H1 (cell line): ENCODE measurements at regions not wholly inside any gene's neighbourhood (a gene's known extent, or its start where the extent isn't known, plus 50 kb on each side); places are given as distances from the start of the nearest gene placed in this dataset.

Experiments used
- CTCF ChIA-PET: fragments of 300-600 bp; sonication (Branson Sonifier 250); formaldehyde crosslinking; loops from one replicate; lab custom pipeline; 2021; ENCODE audit not compliant: partially characterized antibody; lab: Charles Lee
- POLR2A ChIA-PET: fragments of 300-600 bp; sonication (Branson Sonifier 250); formaldehyde crosslinking; loops from one replicate; lab custom pipeline; 2021; ENCODE audit warnings: inconsistent platforms; ENCODE audit not compliant: partially characterized antibody; lab: Charles Lee
- DNase-seq, 2 experiments: peaks; one replicate each; pipeline versions ENCODE4 v3.0.0 to v3.0.0-alpha.2; 2010 to 2022; ENCODE audit warnings: low spot score in 2 of 2, low read depth in 1 of 2, mixed read lengths in 1 of 2
- FAIRE-seq: peaks from 2 replicates; lab custom pipeline; 2011; peaks lifted over from hg19 to GRCh38; lab: Jason Lieb, UNC
- H2AFZ ChIP-seq: 2 replicates; pipeline ENCODE4 v1.8.1; 2012; ENCODE audit warnings: low read length, inconsistent platforms
- H2AK5ac ChIP-seq: 2 replicates; pipeline ENCODE4 v1.6.1; 2013; ENCODE audit warnings: low read depth, low read length
- H2BK120ac ChIP-seq: replicated peaks from 2 replicates; pipeline ENCODE3; 2013; ENCODE audit warnings: low read depth, low read length, inconsistent platforms
- H2BK12ac ChIP-seq: 2 replicates; pipeline ENCODE4 v1.6.1; 2013; ENCODE audit warnings: low read depth, low read length
- H2BK15ac ChIP-seq: 2 replicates; pipeline ENCODE4 v1.6.1; 2013; ENCODE audit warnings: low read length
- H2BK20ac ChIP-seq: 2 replicates; pipeline ENCODE4 v1.6.1; 2013; ENCODE audit warnings: low read length
- H2BK5ac ChIP-seq: 2 replicates; pipeline ENCODE4 v1.6.1; 2013; ENCODE audit warnings: low read depth, low read length
- H3K14ac ChIP-seq: 2 replicates; pipeline ENCODE4 v1.6.1; 2013; ENCODE audit warnings: inconsistent platforms; ENCODE audit not compliant: insufficient read length
- H3K18ac ChIP-seq: 2 replicates; pipeline ENCODE4 v1.6.1; 2013; ENCODE audit warnings: low read length; ENCODE audit errors: extremely low read depth
- H3K23ac ChIP-seq: 2 replicates; pipeline ENCODE4 v1.6.1; 2013; ENCODE audit warnings: inconsistent platforms; ENCODE audit not compliant: insufficient read length
- H3K23me2 ChIP-seq: 2 replicates; pipeline ENCODE4 v1.6.1; 2013; ENCODE audit warnings: low read depth, low read length
- H3K27ac ChIP-seq: 2 replicates; pipeline ENCODE4 v1.6.1; 2011; ENCODE audit warnings: low read depth, low read length, inconsistent platforms
- H3K27me3 ChIP-seq, 4 experiments: replicated peaks in 1 of 4; 1 replicate in 1 of 4; 2 replicates in 3 of 4; pipeline versions ENCODE4 v1.6.1 to v1.8.1; 2011 to 2013; ENCODE audit warnings: low read length in 3 of 4, mild to moderate bottlenecking in 3 of 4, inconsistent platforms in 2 of 4, mixed read lengths in 2 of 4, moderate library complexity in 1 of 4; ENCODE audit not compliant: control insufficient read depth in 3 of 4, insufficient read depth in 3 of 4; ENCODE audit errors: extremely low read depth in 1 of 4
- H3K36me3 ChIP-seq, 4 experiments: 2 replicates each; pipeline versions ENCODE4 v1.6.1 to v1.8.1; 2011 to 2013; ENCODE audit warnings: mild to moderate bottlenecking in 4 of 4, low read length in 3 of 4, moderate library complexity in 2 of 4, control low read depth in 1 of 4, inconsistent platforms in 1 of 4; ENCODE audit not compliant: insufficient read depth in 4 of 4, control insufficient read depth in 2 of 4
- H3K4ac ChIP-seq: replicated peaks from 2 replicates; pipeline ENCODE3; 2013; ENCODE audit warnings: low read length, low read depth, mixed read lengths, inconsistent platforms; ENCODE audit not compliant: insufficient read length
- H3K4me1 ChIP-seq, 4 experiments: replicated peaks in 1 of 4; 1 replicate in 1 of 4; 2 replicates in 3 of 4; pipeline versions ENCODE4 v1.6.1 to v1.8.1; 2011 to 2013; ENCODE audit warnings: low read length in 3 of 4, inconsistent platforms in 2 of 4, mixed read lengths in 1 of 4; ENCODE audit not compliant: insufficient read depth in 4 of 4, control insufficient read depth in 3 of 4
- H3K4me2 ChIP-seq, 2 experiments: 2 replicates each; pipeline versions ENCODE4 v1.6.1 to v1.8.1; 2011 to 2013; ENCODE audit warnings: low read depth in 2 of 2, low read length in 2 of 2, control low read depth in 1 of 2, inconsistent platforms in 1 of 2, mild to moderate bottlenecking in 1 of 2; ENCODE audit not compliant: insufficient read depth in 1 of 2
- H3K4me3 ChIP-seq, 4 experiments: fragments of 200-600, 300-600 bp in 1 of 4; sonication (generic), shearing (Covaris generic), sonication (Bioruptor Twin) in 1 of 4; 2 replicates each; pipeline versions ENCODE4 v1.5.1 to v1.8.1; 2011 to 2016; ENCODE audit warnings: low read length in 4 of 4, low read depth in 3 of 4, control low read depth in 2 of 4, inconsistent platforms in 2 of 4, mild to moderate bottlenecking in 2 of 4, mixed read lengths in 1 of 4, moderate library complexity in 1 of 4; ENCODE audit not compliant: insufficient read depth in 2 of 4; ENCODE audit errors: extremely low read depth in 1 of 4
- H3K56ac ChIP-seq: replicated peaks from 2 replicates; pipeline ENCODE3; 2013; ENCODE audit warnings: low read depth, mild to moderate bottlenecking, mixed read lengths, low read length, inconsistent platforms; ENCODE audit not compliant: insufficient read length
- H3K79me1 ChIP-seq: 2 replicates; pipeline ENCODE4 v1.6.1; 2013; ENCODE audit warnings: low read depth, low read length, control low read depth
- H3K79me2 ChIP-seq, 2 experiments: 2 replicates each; pipeline versions ENCODE4 v1.6.1 to v1.8.1; 2012 to 2013; ENCODE audit warnings: low read length in 2 of 2, mild to moderate bottlenecking in 2 of 2, inconsistent platforms in 1 of 2; ENCODE audit not compliant: insufficient read depth in 2 of 2, control insufficient read depth in 1 of 2
- H3K9ac ChIP-seq, 4 experiments: replicated peaks in 1 of 4; 1 replicate in 1 of 4; 2 replicates in 3 of 4; pipeline versions ENCODE4 v1.6.1 to v1.8.1; 2011 to 2013; ENCODE audit warnings: low read depth in 3 of 4, low read length in 3 of 4, control low read depth in 2 of 4, mild to moderate bottlenecking in 2 of 4, moderate library complexity in 2 of 4, inconsistent platforms in 1 of 4; ENCODE audit errors: extremely low read depth in 1 of 4
- H3K9me3 ChIP-seq, 2 experiments: 2 replicates each; pipeline versions ENCODE4 v1.6.1 to v1.8.1; 2012 to 2013; ENCODE audit warnings: mild to moderate bottlenecking in 2 of 2, moderate library complexity in 2 of 2, control low read depth in 1 of 2, inconsistent platforms in 1 of 2, low read depth in 1 of 2, low read length in 1 of 2, mixed read lengths in 1 of 2; ENCODE audit not compliant: insufficient read depth in 2 of 2
- H4K20me1 ChIP-seq, 2 experiments: replicated peaks in 1 of 2; 2 replicates each; pipeline versions ENCODE3 to v1.8.1; 2011 to 2013; ENCODE audit warnings: inconsistent platforms in 2 of 2, low read length in 2 of 2, mild to moderate bottlenecking in 1 of 2; ENCODE audit not compliant: insufficient read depth in 2 of 2, control insufficient read depth in 1 of 2
- H4K5ac ChIP-seq: 2 replicates; pipeline ENCODE4 v1.6.1; 2013; ENCODE audit warnings: low read length, low read depth, mixed read lengths, inconsistent platforms; ENCODE audit not compliant: insufficient read length
- H4K8ac ChIP-seq: 2 replicates; pipeline ENCODE4 v1.8.0; 2013; ENCODE audit warnings: mild to moderate bottlenecking, moderate library complexity, low read length, inconsistent platforms; ENCODE audit not compliant: insufficient read depth; ENCODE audit errors: extremely low read depth
- H4K91ac ChIP-seq: replicated peaks from 2 replicates; pipeline ENCODE3; 2013; ENCODE audit warnings: low read length, mixed read lengths, inconsistent platforms; ENCODE audit not compliant: insufficient read length
- ATF3 ChIP-seq: IDR thresholded peaks from 2 replicates; pipeline ENCODE4 v1.6.1; 2011; ENCODE audit warnings: low read depth, mild to moderate bottlenecking, low read length; ENCODE audit not compliant: insufficient read depth
- EZH2 ChIP-seq: fragments of 200-600 bp; sonication (generic); IDR thresholded peaks from 2 replicates; pipeline ENCODE4 v1.7.1; 2012; ENCODE audit warnings: low read depth, mild to moderate bottlenecking, moderate library complexity, low read length, inconsistent platforms; ENCODE audit not compliant: severe bottlenecking
- JUN ChIP-seq: IDR thresholded peaks from 2 replicates; pipeline ENCODE4 v1.6.1; 2011; ENCODE audit warnings: low read depth, mild to moderate bottlenecking, improper control_type of control experiment, low read length
- KDM4A ChIP-seq: IDR thresholded peaks from one replicate; pipeline ENCODE4 v1.7.1; 2012; ENCODE audit warnings: low read depth, mild to moderate bottlenecking, moderate library complexity, low read length, inconsistent platforms; ENCODE audit not compliant: severe bottlenecking
- SIN3A ChIP-seq, 2 experiments: IDR thresholded peaks in 1 of 2; conservative IDR thresholded peaks in 1 of 2; 2 replicates each; pipeline ENCODE4 v1.6.1; 2011 to 2012; ENCODE audit warnings: low read length in 2 of 2, improper control_type of control experiment in 1 of 2, low read depth in 1 of 2, mild to moderate bottlenecking in 1 of 2
- SP2 ChIP-seq: IDR thresholded peaks from 2 replicates; pipeline ENCODE4 v1.6.1; 2012; ENCODE audit warnings: mild to moderate bottlenecking, low read length, inconsistent platforms
- WGBS, 2 experiments: shearing (Covaris generic) in 1 of 2; methylation state at CpG; one replicate each; pipeline versions ENCODE4 v1.1.6 to v1.1.7; 2013 to 2015; ENCODE audit warnings: low lambda C conversion rate in 2 of 2, mixed read lengths in 2 of 2, inconsistent platforms in 1 of 2, low coverage in 1 of 2, missing lambda C conversion rate in 1 of 2; ENCODE audit not compliant: insufficient replicate concordance in 2 of 2, insufficient coverage in 1 of 2, insufficient read length in 1 of 2; ENCODE audit errors: extremely low coverage in 1 of 2, missing lambda C conversion rate in 1 of 2; 5-methylcytosine and 5-hydroxymethylcytosine counted together

GRCh38 chr20:51097351-51098120, 74.6 kb upstream of the KCNG1 start:
- no peak overlapping the region for H4K8ac ChIP-seq
- WGBS, 2 experiments = 88% methylated on average over 8 of the region's 8 CpGs; no CpG with 5 or more reads in 1 of the 2 experiments
- H2BK12ac ChIP-seq = no peak overlapping the region
- H2BK15ac ChIP-seq = no peak overlapping the region
- H3K27ac ChIP-seq = no peak overlapping the region
- no peaks in the 10 kb centered on the region for H3K9me3 ChIP-seq
- no peak overlapping the region for H3K4me2 ChIP-seq
- FAIRE-seq = no peak
- H3K56ac ChIP-seq = no peak overlapping the region
- no peak for DNase-seq
- no peak overlapping the region for H3K4me3 ChIP-seq
- no peaks in the 10 kb centered on the region for H3K36me3 ChIP-seq
- no peaks in the 10 kb centered on the region for H3K79me2 ChIP-seq
- no peak overlapping the region for H3K23ac ChIP-seq
- peaks cover 0 to 7% (median 1%) of the 10 kb centered on the region in 4 experiments; a peak in 4 of 7 replicates for H3K4me1 ChIP-seq
- TF ChIP-seq EZH2 (no peak), KDM4A (no peak), JUN (no peak), SP2 (no peak), ATF3 (no peak), SIN3A (conservative IDR thresholded peaks at IDR 0.05 in 1 of 2, IDR thresholded peaks at IDR 0.05 in 1 of 2; ENCODE audit: low read depth in 1 of 2, low read length in 2 of 2) (no peak)
- no peak overlapping the region for H3K9ac ChIP-seq
- no peak overlapping the region for H3K4ac ChIP-seq
- H4K20me1 ChIP-seq = no peaks in the 10 kb centered on the region
- no peak overlapping the region for H4K5ac ChIP-seq
- H2AFZ ChIP-seq = no peak overlapping the region
- H3K27me3 ChIP-seq = no peaks in the 10 kb centered on the region
- H2BK20ac ChIP-seq = no peak overlapping the region
- POLR2A ChIA-PET = no interaction called here
- H3K79me1 ChIP-seq = no peaks in the 10 kb centered on the region
- no peaks in the 10 kb centered on the region for H3K23me2 ChIP-seq
- no peak overlapping the region for H2BK5ac ChIP-seq
- CTCF ChIA-PET = interaction anchor here (1.9 kb wide), 1 partner anchor 210 kb away, joined by 4 read pairs; no protein-coding TSS in a partner anchor
- H3K14ac ChIP-seq = no peak overlapping the region
- no peak overlapping the region for H2BK120ac ChIP-seq
- H4K91ac ChIP-seq = no peak overlapping the region
- H3K18ac ChIP-seq = no peak overlapping the region
- H2AK5ac ChIP-seq = no peak overlapping the region
